ENCODE measurements at regions not wholly inside any gene's neighbourhood (a gene's known extent, or its start where the extent isn't known, plus 50 kb on each side); places are given as distances from the start of the nearest gene placed in this dataset.

- TF ChIP-seq PATZ1 (CRISPR knock-in tag; IDR thresholded peaks at IDR 0.05; ENCODE audit: borderline replicate concordance) (no peak), TSHZ2 (CRISPR knock-in tag; IDR thresholded peaks at IDR 0.05) (no peak), ZFP3 (CRISPR knock-in tag; IDR thresholded peaks at IDR 0.05) (no peak), CREB5 (CRISPR knock-in tag; IDR thresholded peaks at IDR 0.05; ENCODE audit: low read depth) (no peak), ZNF70 (CRISPR knock-in tag; IDR thresholded peaks at IDR 0.05) (no peak), ZNF8 (CRISPR knock-in tag; IDR thresholded peaks at IDR 0.05) (no peak), ISL1 (CRISPR knock-in tag; IDR thresholded peaks at IDR 0.05) (no peak)
These were observed 547.6 kb downstream of the BUD13 start for GRCh38 chr11:116225236-116225635.
